T-helper 2 cell treated with Interferon-gamma antibody and Interleukin-4, amounts not matched to agents 5 μg/mL and 100 μg/mL, for 36 hours (primary cell): ENCODE measurements at regions not wholly inside any gene's neighbourhood (a gene's known extent, or its start where the extent isn't known, plus 50 kb on each side); places are given as distances from the start of the nearest gene placed in this dataset.

ENCODE experiments used
- DNase-seq: peaks from one replicate; pipeline ENCODE4 v3.0.0; 2021; ENCODE audit warnings: low spot score
- H3K27ac Mint-ChIP-seq: one replicate; pipeline ENCODE4 v1.8.0; 2021; ENCODE audit warnings: mild to moderate bottlenecking, mixed read lengths
- H3K27me3 Mint-ChIP-seq: one replicate; pipeline ENCODE4 v1.8.0; 2021; ENCODE audit warnings: low read depth, mixed read lengths
- H3K36me3 Mint-ChIP-seq: one replicate; pipeline ENCODE4 v1.8.0; 2021; ENCODE audit warnings: low read depth, mixed read lengths
- H3K4me1 Mint-ChIP-seq: one replicate; pipeline ENCODE4 v1.8.0; 2021; ENCODE audit warnings: low read depth, mixed read lengths
- H3K4me3 Mint-ChIP-seq: one replicate; pipeline ENCODE4 v1.8.0; 2022; ENCODE audit warnings: mild to moderate bottlenecking, moderate library complexity, mixed read lengths
- H3K9me3 Mint-ChIP-seq: one replicate; pipeline ENCODE4 v1.8.0; 2021; ENCODE audit warnings: mixed read lengths

DNA sequence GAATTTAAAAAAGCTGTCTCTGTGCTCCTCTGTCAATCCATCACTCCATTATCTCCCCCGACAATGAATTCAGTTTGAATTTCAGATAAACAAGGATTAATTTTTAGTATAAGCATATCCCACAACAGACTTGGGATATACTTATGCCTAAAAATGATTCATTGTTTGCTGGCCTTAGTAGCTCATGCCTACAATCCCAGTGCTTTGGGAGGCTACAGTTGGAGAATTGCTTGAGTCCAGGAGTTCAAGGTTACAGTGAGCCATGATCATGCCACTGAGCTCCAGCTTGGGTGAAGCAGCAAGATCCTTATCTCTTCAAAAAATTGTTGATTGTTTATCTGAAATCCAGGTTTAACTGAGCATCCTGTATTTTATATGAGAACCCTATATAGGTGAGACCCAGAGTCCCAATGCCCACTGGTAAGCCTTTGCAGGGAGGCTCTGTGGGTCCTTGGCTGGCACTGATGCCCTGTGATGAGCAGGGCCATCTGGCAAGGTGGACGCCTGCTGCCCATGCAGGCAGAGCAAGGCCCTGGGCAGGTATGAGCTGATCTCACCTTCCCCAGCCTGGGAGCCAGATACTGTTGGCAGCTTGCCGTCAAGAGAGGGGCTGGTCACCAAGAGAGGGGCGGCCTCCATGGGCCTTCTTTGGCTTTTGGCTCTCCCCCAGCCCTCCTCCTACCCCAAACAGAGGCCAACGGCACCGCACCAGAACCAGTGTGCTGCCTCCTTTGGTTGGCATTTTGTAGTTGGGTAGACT, 158.7 kb downstream of the SEC14L1 start:
- H3K36me3 Mint-ChIP-seq, result no peaks in the 10 kb centered on the region
- no peak overlapping the region for H3K4me3 Mint-ChIP-seq
- H3K27me3 Mint-ChIP-seq, result peaks cover 2% of the 10 kb centered on the region
- no peak overlapping the region for H3K27ac Mint-ChIP-seq
- DNase-seq, result no peak
- no peaks in the 10 kb centered on the region for H3K9me3 Mint-ChIP-seq
- H3K4me1 Mint-ChIP-seq, result no peaks in the 10 kb centered on the region

DNA sequence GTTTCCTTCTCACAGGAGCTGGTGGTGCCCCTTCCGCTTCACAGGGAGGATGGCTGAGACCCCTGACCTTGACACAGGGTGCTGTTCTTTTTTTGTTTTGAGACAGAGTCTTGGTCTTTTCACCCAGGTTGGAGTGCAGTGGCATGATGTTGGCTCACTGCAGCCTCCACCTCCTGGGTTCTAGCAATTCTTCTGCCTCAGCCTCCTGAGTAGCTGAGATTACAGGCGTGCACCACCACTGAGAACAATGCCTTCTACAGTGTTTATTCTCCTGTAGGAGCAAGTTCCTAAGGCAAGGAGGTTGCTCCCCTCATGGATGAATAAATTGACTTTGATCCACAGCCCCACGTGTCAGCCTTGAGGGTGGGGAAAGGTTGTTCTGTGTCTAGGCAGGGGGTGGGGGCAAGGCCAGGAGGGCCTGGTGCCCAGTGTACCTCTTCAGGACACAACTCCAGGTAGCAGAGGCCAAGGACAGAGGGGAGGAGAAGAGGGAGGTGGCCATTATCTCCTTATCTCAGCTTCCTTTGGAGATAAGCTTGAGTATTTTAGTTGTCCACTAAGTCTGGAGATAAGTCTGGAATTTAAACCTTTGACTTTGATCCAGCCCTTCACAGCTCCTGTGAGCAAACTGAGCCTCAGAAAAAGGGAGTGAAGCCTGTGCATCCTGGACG, 159.4 kb downstream of the SEC14L1 start:
- DNase-seq, result no peak
- Mint-ChIP-seq H3K27me3 (peaks cover 2% of the 10 kb centered on the region), H3K36me3 (no peaks in the 10 kb centered on the region), H3K9me3 (no peaks in the 10 kb centered on the region), H3K4me3 (no peak overlapping the region), H3K27ac (no peak overlapping the region), H3K4me1 (no peaks in the 10 kb centered on the region)

DNA sequence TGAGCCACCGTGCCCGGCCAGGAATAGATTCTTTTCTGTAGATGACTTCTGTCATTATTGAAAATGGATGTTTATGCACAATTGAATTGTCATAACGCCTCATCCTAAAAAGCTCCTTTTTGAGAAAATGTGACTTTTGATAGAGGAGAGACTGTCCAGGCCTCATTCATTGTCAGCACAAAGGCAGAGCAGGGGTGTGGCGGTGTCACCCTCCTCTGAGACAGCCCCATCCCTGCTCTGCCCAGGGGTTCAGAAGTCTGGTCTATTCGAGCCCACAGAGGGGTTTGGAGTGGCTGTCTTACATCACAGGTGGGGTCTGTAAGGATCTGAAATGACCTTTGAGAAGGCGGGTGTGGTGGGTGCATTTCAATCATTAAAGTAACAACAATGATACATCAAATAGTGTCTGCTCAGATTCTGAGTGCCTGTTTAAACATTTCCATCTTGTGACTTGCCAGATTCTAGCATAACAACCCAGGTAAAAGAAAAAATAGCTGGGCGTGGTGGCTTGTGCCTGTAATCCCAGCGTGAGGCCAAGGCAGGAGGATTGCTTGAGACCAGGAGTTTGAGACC, 161.0 kb downstream of the SEC14L1 start:
- H3K9me3 Mint-ChIP-seq, result no peaks in the 10 kb centered on the region
- H3K4me1 Mint-ChIP-seq, result no peaks in the 10 kb centered on the region
- no peaks in the 10 kb centered on the region for H3K36me3 Mint-ChIP-seq
- no peak overlapping the region for H3K27ac Mint-ChIP-seq
- H3K4me3 Mint-ChIP-seq, result no peak overlapping the region
- no peak for DNase-seq
- peaks cover 2% of the 10 kb centered on the region for H3K27me3 Mint-ChIP-seq

DNA sequence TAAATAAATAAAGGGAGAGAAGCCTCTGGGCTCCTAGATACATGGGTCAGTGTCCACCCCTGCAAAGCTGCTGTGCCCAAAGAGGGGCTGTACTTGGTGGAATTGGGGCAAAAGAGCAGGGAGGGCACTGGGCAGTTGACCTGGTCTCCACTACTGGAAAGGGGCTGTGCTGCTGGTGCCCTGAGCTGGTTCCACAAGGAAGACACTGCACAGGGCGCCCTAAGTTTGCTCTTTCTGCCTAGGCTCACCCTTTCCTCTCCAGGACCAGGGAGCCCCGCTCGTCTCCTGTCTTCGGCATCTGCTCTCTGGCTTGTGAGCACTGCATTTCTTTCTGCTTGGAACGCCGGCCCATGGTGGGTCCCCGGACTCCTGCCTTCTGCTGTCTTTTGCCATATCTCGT, 161.9 kb downstream of the SEC14L1 start:
- Mint-ChIP-seq H3K9me3 (no peaks in the 10 kb centered on the region), H3K27me3 (peaks cover 2% of the 10 kb centered on the region), H3K27ac (no peak overlapping the region), H3K4me3 (no peak overlapping the region), H3K4me1 (no peaks in the 10 kb centered on the region), H3K36me3 (no peaks in the 10 kb centered on the region)
- DNase-seq, result no peak

DNA sequence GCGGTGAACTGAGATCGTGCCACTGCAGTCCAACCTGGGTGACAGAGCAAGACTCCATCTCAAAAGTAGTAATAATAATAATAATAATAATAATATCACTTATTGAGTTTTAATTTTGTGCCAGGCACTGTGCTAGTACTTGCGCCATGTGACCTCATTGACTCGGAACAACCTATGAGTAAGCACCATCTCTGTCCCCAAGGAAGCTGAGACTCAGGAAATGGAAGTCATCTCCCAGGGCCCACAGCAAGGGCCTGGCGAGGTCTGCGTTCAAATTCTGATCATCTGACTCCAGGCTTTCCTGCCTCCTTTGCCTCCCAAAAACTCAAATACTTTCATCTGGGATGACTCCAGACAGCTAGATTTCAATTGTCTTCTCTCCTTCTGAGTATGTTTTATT, 162.9 kb downstream of the SEC14L1 start:
- H3K9me3 Mint-ChIP-seq, result no peaks in the 10 kb centered on the region
- peaks cover 2% of the 10 kb centered on the region for H3K27me3 Mint-ChIP-seq
- no peaks in the 10 kb centered on the region for H3K36me3 Mint-ChIP-seq
- no peak for DNase-seq
- no peaks in the 10 kb centered on the region for H3K4me1 Mint-ChIP-seq
- H3K27ac Mint-ChIP-seq, result no peak overlapping the region
- no peak overlapping the region for H3K4me3 Mint-ChIP-seq

DNA sequence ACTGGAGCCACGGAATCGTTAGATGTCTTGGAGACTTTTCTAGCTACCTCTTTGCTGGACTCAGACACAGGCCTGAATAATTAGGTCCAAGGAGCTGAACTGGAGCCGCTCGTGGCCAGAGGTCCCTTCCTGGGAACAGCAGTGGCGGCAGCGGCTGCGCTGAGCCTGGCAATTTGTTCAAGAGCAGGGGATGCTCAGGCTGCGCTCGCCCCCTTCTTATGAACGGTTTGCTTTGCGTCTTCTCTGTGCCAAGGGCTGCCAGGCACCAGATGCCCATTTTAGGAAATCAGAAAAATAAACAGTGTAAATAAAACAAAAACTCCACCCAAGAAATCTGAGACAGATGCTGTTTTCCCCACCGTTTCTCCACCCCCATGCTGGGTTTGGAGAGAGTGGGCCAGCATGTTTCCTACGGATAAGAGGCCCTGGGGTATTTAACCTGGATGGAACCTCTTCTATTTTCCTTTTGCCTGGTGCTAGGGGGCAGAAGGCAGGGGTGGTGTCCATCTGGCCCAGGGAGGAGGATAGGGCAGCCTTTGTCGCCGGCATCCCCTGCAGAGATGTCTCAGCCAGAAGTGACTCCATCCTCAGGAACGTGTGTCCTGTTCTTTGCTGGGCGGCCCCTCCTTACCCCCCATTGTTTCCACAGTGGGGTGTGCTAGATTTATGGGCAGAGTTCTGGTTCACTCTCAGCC, 163.4 kb downstream of the SEC14L1 start:
- Mint-ChIP-seq H3K27me3 (peaks cover 2% of the 10 kb centered on the region), H3K4me3 (no peak overlapping the region), H3K4me1 (no peaks in the 10 kb centered on the region), H3K9me3 (no peaks in the 10 kb centered on the region), H3K27ac (no peak overlapping the region), H3K36me3 (no peaks in the 10 kb centered on the region)
- DNase-seq, result no peak

- H3K4me3 Mint-ChIP-seq, result no peak overlapping the region
- no peaks in the 10 kb centered on the region for H3K27me3 Mint-ChIP-seq
- H3K9me3 Mint-ChIP-seq, result no peaks in the 10 kb centered on the region
- DNase-seq, result no peak
- no peak overlapping the region for H3K27ac Mint-ChIP-seq
- H3K36me3 Mint-ChIP-seq, result no peaks in the 10 kb centered on the region
- H3K4me1 Mint-ChIP-seq, result no peaks in the 10 kb centered on the region
These were observed 164.1 kb downstream of the SEC14L1 start for GRCh38 chr17:77304746-77305473.

DNA sequence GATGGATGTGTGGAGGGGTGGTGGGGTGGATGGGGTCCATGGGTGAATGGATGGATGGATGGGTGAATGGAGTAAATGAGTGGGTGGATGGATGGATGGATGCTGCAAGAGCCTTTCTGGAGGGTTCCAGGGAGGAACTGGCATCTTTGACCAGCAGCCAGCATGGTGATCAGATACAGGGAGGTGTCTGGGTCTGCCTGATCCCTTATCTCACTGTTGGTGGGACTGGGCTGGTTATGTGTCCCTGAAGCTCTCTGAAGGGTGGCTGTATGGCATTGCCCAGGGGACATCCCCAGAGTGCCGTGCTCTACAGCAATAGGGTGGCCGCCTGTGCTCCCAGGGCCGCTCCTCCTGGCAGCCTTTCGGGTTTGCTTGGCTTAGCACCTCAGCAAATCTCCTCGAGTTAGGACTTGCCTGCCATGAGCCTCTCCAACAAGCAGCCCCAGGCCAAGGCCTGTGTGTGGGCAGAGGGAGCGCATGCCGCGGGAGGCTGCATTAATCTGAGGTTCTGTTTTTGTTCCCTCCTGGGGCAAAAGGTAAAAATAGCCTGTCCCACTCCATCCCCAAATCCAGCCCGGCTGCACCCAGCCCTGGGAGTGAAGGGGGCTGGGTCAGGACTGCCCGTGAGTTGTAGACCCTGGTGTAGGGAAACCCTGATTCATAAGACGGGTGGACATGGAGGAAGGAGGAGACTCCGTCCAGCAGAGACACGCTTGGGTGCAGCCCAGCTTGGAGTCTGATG, 165.4 kb downstream of the SEC14L1 start:
- Mint-ChIP-seq H3K9me3 (no peaks in the 10 kb centered on the region), H3K4me1 (no peaks in the 10 kb centered on the region)

DNA sequence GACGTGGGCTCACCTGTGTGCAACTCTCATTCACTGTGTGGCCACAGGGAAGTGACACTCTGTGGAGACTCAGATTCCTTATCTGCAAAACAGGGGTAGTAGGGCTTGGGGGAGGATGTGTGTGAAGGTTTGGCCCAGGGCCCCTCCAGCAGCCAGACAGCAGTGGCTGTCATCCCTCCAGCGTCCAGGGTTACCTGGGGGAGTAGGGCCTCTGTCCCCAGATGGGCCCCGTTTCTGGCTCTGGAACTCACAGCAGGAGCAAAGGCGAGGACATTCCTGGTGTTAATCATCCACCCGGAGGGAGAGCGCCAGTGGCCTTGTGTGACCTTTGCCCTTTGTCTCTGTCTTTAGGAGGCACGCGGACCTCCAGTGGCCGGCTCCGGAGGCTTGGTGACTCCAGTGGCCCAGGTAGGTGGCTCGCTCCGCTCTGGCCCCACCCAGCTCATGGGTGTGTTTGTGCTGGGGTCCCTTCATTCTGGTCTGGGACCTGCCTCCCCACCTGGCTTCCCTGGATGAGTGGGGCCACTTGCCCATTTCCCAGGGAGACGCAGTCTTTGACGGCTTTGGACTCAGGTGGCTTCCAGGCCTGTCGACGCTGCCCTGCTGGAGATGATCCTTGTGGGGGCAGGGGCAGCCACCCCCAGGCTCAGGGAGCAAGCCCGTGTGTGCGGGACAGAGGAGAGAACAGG, 166.2 kb downstream of the SEC14L1 start:
- no peak overlapping the region for H3K27ac Mint-ChIP-seq
- H3K4me3 Mint-ChIP-seq, result no peak overlapping the region
- no peaks in the 10 kb centered on the region for H3K4me1 Mint-ChIP-seq
- no peaks in the 10 kb centered on the region for H3K9me3 Mint-ChIP-seq
- H3K27me3 Mint-ChIP-seq, result peaks cover 2% of the 10 kb centered on the region
- H3K36me3 Mint-ChIP-seq, result no peaks in the 10 kb centered on the region
- no peak for DNase-seq

More for the DNA sequence above, 165.4 kb downstream of the SEC14L1 start:
- H3K27me3 Mint-ChIP-seq, result no peaks in the 10 kb centered on the region
- DNase-seq, result no peak
- H3K4me3 Mint-ChIP-seq, result no peak overlapping the region
- H3K36me3 Mint-ChIP-seq, result no peaks in the 10 kb centered on the region
- H3K27ac Mint-ChIP-seq, result no peak overlapping the region

DNA sequence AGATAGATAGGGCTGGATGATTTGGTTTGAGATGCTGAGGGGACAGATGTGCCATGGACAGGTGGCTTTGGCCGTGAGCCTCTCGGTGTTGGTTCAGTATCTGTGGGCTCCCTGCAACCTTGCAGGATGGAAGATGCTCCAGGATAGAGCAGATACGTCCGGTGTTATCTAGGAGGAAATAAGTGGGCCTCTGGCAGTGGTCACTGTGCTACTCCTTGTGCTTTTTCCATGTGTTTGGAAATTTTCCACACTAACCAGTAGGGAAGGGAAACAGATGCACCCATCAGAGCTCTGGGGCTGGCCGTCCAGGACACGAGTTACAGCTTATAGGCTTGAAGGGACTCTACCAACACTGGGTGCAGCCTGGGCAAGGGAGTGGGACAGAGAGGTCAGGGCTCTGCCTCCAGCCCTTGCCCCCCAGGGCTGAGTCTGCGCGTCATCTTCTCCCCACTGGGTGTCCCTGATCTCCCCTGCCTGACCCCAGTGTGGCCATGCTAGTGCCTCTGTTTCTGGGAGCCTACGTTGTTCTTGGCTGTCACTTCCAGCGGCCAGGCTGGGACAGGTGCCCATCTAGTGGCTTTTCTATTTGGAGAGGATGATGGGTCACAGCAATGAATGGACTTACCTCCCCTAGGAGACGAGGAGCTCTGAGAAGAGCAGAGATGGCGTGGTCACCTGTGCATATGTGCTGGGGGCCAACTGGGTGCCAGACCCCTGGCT, 166.9 kb downstream of the SEC14L1 start:
- Mint-ChIP-seq H3K9me3 (no peaks in the 10 kb centered on the region), H3K4me3 (no peak overlapping the region), H3K4me1 (no peaks in the 10 kb centered on the region), H3K36me3 (no peaks in the 10 kb centered on the region), H3K27me3 (peaks cover 2% of the 10 kb centered on the region), H3K27ac (no peak overlapping the region)
- DNase-seq, result no peak

DNA sequence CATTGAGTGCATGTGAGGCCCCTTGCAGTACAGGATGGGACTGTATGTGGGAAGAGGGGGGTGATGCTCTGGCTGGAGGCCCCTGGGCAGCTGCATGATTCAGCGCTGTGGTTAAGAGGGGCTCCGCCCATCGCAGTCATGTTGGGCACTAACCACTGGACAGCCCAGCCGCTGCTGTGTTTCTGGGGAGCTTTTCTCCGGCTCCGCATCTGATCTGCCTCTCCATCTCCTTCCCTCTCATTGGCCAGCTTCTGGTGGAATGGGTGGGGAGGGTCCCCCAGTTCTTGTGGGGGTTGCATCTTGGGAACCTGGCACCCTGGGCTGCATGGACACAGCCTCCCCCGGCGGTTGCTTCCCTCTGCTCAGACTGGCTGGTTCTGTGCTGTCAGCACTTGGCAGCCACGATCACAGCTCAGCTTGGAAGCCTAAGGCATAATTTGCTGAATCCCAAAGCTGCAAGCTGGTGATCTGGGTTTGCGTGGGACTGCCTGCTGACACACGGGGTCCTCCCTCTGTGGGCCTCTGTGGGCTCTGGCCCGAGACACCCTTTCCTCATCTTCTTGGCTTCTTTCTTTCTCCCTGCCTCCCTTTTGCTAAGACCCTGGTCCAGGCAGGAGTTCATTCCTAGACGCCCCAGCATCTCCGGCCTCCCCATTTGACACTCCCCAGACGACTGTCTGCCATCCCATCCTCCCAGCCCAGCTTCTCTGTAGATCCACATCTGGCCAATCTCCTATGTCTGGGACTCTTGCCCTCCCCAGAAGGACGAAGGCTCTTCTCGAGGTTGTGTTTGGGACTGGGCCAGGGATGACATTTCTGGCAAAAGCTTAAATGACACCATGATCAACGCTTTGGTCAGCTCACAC, 168.3 kb downstream of the SEC14L1 start:
- no peak overlapping the region for H3K4me3 Mint-ChIP-seq

DNA sequence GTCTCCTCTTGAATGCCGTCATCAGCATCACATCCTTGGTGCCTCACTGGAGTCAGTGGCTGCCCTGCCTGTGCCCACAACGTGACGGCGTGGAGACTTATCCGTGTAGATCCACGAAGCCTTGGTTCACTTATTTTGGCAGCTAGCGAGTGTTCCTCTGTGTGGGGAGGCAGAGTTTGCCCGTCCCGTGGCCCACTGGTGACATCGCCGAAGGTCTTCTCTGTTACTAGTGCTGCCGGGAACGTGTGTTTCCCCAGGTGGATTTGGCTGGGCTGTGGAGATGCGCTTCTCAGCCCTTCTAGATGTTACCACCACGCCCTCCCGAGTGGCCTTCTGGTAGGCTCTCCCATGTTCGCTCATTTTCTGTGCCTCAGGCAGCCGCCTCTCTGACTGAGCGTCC, 169.6 kb downstream of the SEC14L1 start:
- H3K27me3 Mint-ChIP-seq, result peaks cover 2% of the 10 kb centered on the region
- H3K36me3 Mint-ChIP-seq, result no peaks in the 10 kb centered on the region
- H3K27ac Mint-ChIP-seq, result no peak overlapping the region
- no peaks in the 10 kb centered on the region for H3K4me1 Mint-ChIP-seq
- no peak for DNase-seq
- no peak overlapping the region for H3K4me3 Mint-ChIP-seq
- H3K9me3 Mint-ChIP-seq, result no peaks in the 10 kb centered on the region

More for the DNA sequence above, 168.3 kb downstream of the SEC14L1 start:
- Mint-ChIP-seq H3K27ac (no peak overlapping the region), H3K4me1 (no peaks in the 10 kb centered on the region), H3K9me3 (no peaks in the 10 kb centered on the region), H3K36me3 (no peaks in the 10 kb centered on the region), H3K27me3 (peaks cover 2% of the 10 kb centered on the region)
- no peak for DNase-seq
